Testis (tissue), 2 donors: ENCODE measurements at regions not wholly inside any gene's neighbourhood (a gene's known extent, or its start where the extent isn't known, plus 50 kb on each side); places are given as distances from the start of the nearest gene placed in this dataset.

Experiments used
- POLR2A ChIP-seq: fragments of 450-650 bp; IDR thresholded peaks from one replicate; pipeline ENCODE4 v1.6.1; 2017; ENCODE audit warnings: antibody characterized with exemption, mild to moderate bottlenecking, moderate library complexity
- TF ChIP-seq, protein P1 (sequence below), 3 experiments: fragments of 450-650 bp in 2 of 3; fragments of 200-600 bp in 1 of 3; sonication (generic) in 1 of 3; IDR thresholded peaks; one replicate each; pipeline ENCODE4 v1.5.1; 2016 to 2019; ENCODE audit warnings: antibody characterized with exemption in 3 of 3, mild to moderate bottlenecking in 2 of 3, moderate library complexity in 1 of 3

GRCh38 chr5:90233476-90233875, 176.1 kb downstream of the CETN3 start:
- no peak for TF ChIP-seq POLR2A
- TF ChIP-seq, protein P1, sequence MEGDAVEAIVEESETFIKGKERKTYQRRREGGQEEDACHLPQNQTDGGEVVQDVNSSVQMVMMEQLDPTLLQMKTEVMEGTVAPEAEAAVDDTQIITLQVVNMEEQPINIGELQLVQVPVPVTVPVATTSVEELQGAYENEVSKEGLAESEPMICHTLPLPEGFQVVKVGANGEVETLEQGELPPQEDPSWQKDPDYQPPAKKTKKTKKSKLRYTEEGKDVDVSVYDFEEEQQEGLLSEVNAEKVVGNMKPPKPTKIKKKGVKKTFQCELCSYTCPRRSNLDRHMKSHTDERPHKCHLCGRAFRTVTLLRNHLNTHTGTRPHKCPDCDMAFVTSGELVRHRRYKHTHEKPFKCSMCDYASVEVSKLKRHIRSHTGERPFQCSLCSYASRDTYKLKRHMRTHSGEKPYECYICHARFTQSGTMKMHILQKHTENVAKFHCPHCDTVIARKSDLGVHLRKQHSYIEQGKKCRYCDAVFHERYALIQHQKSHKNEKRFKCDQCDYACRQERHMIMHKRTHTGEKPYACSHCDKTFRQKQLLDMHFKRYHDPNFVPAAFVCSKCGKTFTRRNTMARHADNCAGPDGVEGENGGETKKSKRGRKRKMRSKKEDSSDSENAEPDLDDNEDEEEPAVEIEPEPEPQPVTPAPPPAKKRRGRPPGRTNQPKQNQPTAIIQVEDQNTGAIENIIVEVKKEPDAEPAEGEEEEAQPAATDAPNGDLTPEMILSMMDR (IDR thresholded peaks at IDR 0.05): no peak
